ENCODE measurements at regions not wholly inside any gene's neighbourhood (a gene's known extent, or its start where the extent isn't known, plus 50 kb on each side); places are given as distances from the start of the nearest gene placed in this dataset.

DNA sequence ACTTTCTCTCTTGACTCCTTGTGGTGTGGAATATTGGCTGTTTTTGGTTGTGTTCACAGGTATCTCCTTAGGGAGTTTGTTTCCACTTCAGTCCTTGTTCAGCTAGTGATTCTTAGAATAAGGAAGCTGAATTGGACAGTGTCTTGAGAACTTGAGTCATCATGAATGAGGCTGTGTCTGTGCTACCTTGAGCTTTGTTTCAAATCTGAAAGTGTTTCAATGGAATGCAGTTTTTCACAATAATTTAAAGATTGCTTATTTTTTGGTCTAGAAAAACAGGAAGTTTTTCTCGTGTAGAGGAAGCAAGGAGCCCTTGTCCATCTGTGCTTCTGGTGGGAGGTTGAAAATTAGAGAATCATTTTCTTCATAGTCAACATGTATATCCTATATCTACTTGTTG, 76.5 kb downstream of the ZNF518B start (continued):
- TF ChIP-seq RB1 (IDR thresholded peaks at IDR 0.05; ENCODE audit: borderline replicate concordance) (no peak), CBX3 (IDR thresholded peaks at IDR 0.05; ENCODE audit: borderline replicate concordance, low read depth) (no peak), EZH2 (IDR thresholded peaks at IDR 0.05; ENCODE audit: borderline replicate concordance, control insufficient read depth, low read depth, low read length) (no peak), KDM1A (IDR thresholded peaks at IDR 0.05; ENCODE audit: borderline replicate concordance) (no peak), NR2C1 (IDR thresholded peaks at IDR 0.05) (no peak), CHD1 (IDR thresholded peaks at IDR 0.05; ENCODE audit: low read depth, low read length) (no peak), NFXL1 (IDR thresholded peaks at IDR 0.05; ENCODE audit: borderline replicate concordance) (no peak), ZZZ3 (IDR thresholded peaks at IDR 0.05; ENCODE audit: control insufficient read depth, insufficient read length, low read depth) (no peak)
- TF ChIP-seq, protein P1, sequence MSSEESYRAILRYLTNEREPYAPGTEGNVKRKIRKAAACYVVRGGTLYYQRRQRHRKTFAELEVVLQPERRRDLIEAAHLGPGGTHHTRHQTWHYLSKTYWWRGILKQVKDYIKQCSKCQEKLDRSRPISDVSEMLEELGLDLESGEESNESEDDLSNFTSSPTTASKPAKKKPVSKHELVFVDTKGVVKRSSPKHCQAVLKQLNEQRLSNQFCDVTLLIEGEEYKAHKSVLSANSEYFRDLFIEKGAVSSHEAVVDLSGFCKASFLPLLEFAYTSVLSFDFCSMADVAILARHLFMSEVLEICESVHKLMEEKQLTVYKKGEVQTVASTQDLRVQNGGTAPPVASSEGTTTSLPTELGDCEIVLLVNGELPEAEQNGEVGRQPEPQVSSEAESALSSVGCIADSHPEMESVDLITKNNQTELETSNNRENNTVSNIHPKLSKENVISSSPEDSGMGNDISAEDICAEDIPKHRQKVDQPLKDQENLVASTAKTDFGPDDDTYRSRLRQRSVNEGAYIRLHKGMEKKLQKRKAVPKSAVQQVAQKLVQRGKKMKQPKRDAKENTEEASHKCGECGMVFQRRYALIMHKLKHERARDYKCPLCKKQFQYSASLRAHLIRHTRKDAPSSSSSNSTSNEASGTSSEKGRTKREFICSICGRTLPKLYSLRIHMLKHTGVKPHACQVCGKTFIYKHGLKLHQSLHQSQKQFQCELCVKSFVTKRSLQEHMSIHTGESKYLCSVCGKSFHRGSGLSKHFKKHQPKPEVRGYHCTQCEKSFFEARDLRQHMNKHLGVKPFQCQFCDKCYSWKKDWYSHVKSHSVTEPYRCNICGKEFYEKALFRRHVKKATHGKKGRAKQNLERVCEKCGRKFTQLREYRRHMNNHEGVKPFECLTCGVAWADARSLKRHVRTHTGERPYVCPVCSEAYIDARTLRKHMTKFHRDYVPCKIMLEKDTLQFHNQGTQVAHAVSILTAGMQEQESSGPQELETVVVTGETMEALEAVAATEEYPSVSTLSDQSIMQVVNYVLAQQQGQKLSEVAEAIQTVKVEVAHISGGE (CRISPR knock-in tag; IDR thresholded peaks at IDR 0.05), result no peak
- TF ChIP-seq, protein P2, sequence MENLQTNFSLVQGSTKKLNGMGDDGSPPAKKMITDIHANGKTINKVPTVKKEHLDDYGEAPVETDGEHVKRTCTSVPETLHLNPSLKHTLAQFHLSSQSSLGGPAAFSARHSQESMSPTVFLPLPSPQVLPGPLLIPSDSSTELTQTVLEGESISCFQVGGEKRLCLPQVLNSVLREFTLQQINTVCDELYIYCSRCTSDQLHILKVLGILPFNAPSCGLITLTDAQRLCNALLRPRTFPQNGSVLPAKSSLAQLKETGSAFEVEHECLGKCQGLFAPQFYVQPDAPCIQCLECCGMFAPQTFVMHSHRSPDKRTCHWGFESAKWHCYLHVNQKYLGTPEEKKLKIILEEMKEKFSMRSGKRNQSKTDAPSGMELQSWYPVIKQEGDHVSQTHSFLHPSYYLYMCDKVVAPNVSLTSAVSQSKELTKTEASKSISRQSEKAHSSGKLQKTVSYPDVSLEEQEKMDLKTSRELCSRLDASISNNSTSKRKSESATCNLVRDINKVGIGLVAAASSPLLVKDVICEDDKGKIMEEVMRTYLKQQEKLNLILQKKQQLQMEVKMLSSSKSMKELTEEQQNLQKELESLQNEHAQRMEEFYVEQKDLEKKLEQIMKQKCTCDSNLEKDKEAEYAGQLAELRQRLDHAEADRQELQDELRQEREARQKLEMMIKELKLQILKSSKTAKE (IDR thresholded peaks at IDR 0.05; ENCODE audit: low read depth, poor library complexity, severe bottlenecking), result no peak
